ENCODE measurements at regions not wholly inside any gene's neighbourhood (a gene's known extent, or its start where the extent isn't known, plus 50 kb on each side); places are given as distances from the start of the nearest gene placed in this dataset.

DNA sequence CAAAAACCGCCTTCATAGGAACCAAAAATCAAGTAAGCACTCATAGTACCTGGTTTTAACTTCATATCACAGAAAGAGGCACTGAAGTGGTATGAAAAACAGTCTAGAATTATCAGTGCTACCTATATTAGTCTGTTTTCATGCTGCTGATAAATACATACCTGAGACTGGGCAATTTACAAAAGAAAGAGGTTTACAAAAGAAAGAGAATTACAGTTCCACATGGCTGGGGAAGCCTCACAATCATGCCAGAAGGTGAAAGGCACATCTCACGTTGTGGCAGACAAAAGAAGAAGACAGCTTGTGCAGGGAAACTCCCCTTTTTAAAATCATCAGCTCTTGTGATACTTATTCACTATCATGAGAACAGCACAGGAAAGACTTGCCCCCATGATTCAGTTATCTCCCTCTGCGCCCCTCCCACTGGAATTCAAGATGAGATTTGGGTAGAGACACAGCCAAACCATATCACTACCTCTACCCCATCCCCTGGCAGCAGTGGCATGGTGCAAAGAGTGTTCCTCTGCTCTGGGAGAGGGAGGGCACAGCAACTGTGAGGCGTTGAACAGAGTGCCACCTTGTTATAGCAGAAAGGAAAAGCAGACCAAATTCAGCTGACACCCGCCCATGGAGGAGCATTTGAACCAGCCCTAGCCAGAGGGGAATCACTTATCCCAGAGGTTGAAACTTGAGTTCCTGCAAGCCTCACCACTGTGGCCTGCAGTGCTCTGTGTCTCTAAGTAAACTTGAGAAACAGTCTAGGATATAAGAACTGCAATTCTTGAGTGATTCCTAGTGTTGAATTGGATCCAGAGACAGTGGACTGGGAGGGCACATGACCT, 61.9 kb upstream of the PTPRZ1 start:
- Histone ChIP-seq H3K36me3 (ENCODE audit: control insufficient read depth, insufficient read depth, low read length) (no peaks in the 10 kb centered on the region), H3K9ac (ENCODE audit: low read length) (no peak overlapping the region), H3K27me3 (ENCODE audit: control insufficient read depth, insufficient read depth, low read length) (no peaks in the 10 kb centered on the region), H3K9me3 (ENCODE audit: control insufficient read depth, low read length) (no peaks in the 10 kb centered on the region), H3K4me1 (ENCODE audit: control insufficient read depth, insufficient read depth, low read length) (no peaks in the 10 kb centered on the region), H3K4me3 (ENCODE audit: low read length) (no peak overlapping the region)

- Histone ChIP-seq H3K9ac (ENCODE audit: low read length) (no peak overlapping the region), H3K36me3 (ENCODE audit: control insufficient read depth, insufficient read depth, low read length) (no peaks in the 10 kb centered on the region), H3K27me3 (ENCODE audit: control insufficient read depth, insufficient read depth, low read length) (no peaks in the 10 kb centered on the region), H3K4me1 (ENCODE audit: control insufficient read depth, insufficient read depth, low read length) (no peaks in the 10 kb centered on the region), H3K4me3 (ENCODE audit: low read length) (no peak overlapping the region), H3K9me3 (ENCODE audit: control insufficient read depth, low read length) (no peaks in the 10 kb centered on the region)
Measured at GRCh38 chr7:121807078-121807477, 65.9 kb upstream of the PTPRZ1 start.

GRCh38 chr7:121803039-121803438, 69.9 kb upstream of the PTPRZ1 start:
- Histone ChIP-seq H3K27me3 (ENCODE audit: control insufficient read depth, insufficient read depth, low read length) (no peaks in the 10 kb centered on the region), H3K9ac (ENCODE audit: low read length) (no peak overlapping the region), H3K4me1 (ENCODE audit: control insufficient read depth, insufficient read depth, low read length) (no peaks in the 10 kb centered on the region), H3K36me3 (ENCODE audit: control insufficient read depth, insufficient read depth, low read length) (no peaks in the 10 kb centered on the region), H3K4me3 (ENCODE audit: low read length) (no peak overlapping the region), H3K9me3 (ENCODE audit: control insufficient read depth, low read length) (no peaks in the 10 kb centered on the region)

GRCh38 chr7:121800916-121801675, 71.9 kb upstream of the PTPRZ1 start:
- no peaks in the 10 kb centered on the region for H3K27me3 ChIP-seq (ENCODE audit: control insufficient read depth, insufficient read depth, low read length)
- no peaks in the 10 kb centered on the region for H3K9me3 ChIP-seq (ENCODE audit: control insufficient read depth, low read length)
- no peak overlapping the region for H3K4me3 ChIP-seq (ENCODE audit: low read length)
- no peaks in the 10 kb centered on the region for H3K4me1 ChIP-seq (ENCODE audit: control insufficient read depth, insufficient read depth, low read length)
- H3K36me3 ChIP-seq (ENCODE audit: control insufficient read depth, insufficient read depth, low read length), result no peaks in the 10 kb centered on the region
- H3K9ac ChIP-seq (ENCODE audit: low read length), result no peak overlapping the region

- H3K36me3 ChIP-seq (ENCODE audit: control insufficient read depth, insufficient read depth, low read length), result no peaks in the 10 kb centered on the region
- no peaks in the 10 kb centered on the region for H3K4me1 ChIP-seq (ENCODE audit: control insufficient read depth, insufficient read depth, low read length)
- H3K4me3 ChIP-seq (ENCODE audit: low read length), result no peak overlapping the region
- no peaks in the 10 kb centered on the region for H3K27me3 ChIP-seq (ENCODE audit: control insufficient read depth, insufficient read depth, low read length)
- H3K9me3 ChIP-seq (ENCODE audit: control insufficient read depth, low read length), result no peaks in the 10 kb centered on the region
- no peak overlapping the region for H3K9ac ChIP-seq (ENCODE audit: low read length)
Measured at GRCh38 chr7:121798896-121799295, 74.1 kb upstream of the PTPRZ1 start.

- H3K27me3 ChIP-seq (ENCODE audit: control insufficient read depth, insufficient read depth, low read length), result no peaks in the 10 kb centered on the region
- H3K4me1 ChIP-seq (ENCODE audit: control insufficient read depth, insufficient read depth, low read length), result no peaks in the 10 kb centered on the region
- H3K4me3 ChIP-seq (ENCODE audit: low read length), result no peak overlapping the region
- H3K9me3 ChIP-seq (ENCODE audit: control insufficient read depth, low read length), result no peaks in the 10 kb centered on the region
- no peaks in the 10 kb centered on the region for H3K36me3 ChIP-seq (ENCODE audit: control insufficient read depth, insufficient read depth, low read length)
- no peak overlapping the region for H3K9ac ChIP-seq (ENCODE audit: low read length)
Measured at GRCh38 chr7:121798453-121798840, 74.5 kb upstream of the PTPRZ1 start.

DNA sequence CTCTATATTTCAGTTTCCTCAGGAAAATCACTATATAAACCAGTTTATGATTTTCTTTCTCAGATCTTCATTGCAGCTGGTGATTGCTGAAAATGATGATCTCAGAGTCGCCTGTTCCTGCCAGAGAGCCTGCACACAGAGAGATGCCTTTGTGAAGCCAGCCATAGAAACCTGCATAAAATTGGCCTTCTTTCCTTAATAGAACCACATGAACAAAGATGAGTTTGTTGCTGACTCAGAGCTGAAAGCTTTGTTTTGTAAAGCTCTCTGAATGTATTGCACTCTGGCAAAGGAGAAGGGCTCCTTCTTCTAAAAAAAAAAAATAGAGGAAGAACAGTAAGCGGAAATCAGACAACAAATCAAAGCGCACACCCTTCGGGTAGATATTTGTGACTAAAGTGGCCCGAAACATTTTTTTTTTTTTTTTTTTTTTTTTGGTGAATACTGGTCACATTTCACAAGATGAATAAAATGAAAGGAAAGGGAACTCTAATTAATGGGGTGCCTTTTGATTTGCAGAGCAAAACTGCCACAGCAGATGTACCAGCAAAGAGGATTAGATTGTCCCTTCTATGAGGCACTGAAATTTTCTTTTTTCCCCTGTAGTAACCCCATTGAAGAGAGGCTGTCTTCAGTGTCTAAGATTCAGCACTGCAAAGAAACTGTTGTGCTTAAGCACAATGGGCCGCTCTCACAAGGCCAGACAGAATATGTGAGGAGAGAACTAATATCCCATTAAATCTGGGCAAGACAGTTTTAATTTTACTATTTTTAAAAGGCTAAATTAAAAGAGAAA, 75.1 kb upstream of the PTPRZ1 start:
- no peaks in the 10 kb centered on the region for H3K9me3 ChIP-seq (ENCODE audit: control insufficient read depth, low read length)
- no peak overlapping the region for H3K9ac ChIP-seq (ENCODE audit: low read length)
- H3K36me3 ChIP-seq (ENCODE audit: control insufficient read depth, insufficient read depth, low read length), result no peaks in the 10 kb centered on the region
- no peaks in the 10 kb centered on the region for H3K4me1 ChIP-seq (ENCODE audit: control insufficient read depth, insufficient read depth, low read length)
- no peaks in the 10 kb centered on the region for H3K27me3 ChIP-seq (ENCODE audit: control insufficient read depth, insufficient read depth, low read length)
- H3K4me3 ChIP-seq (ENCODE audit: low read length), result no peak overlapping the region

DNA sequence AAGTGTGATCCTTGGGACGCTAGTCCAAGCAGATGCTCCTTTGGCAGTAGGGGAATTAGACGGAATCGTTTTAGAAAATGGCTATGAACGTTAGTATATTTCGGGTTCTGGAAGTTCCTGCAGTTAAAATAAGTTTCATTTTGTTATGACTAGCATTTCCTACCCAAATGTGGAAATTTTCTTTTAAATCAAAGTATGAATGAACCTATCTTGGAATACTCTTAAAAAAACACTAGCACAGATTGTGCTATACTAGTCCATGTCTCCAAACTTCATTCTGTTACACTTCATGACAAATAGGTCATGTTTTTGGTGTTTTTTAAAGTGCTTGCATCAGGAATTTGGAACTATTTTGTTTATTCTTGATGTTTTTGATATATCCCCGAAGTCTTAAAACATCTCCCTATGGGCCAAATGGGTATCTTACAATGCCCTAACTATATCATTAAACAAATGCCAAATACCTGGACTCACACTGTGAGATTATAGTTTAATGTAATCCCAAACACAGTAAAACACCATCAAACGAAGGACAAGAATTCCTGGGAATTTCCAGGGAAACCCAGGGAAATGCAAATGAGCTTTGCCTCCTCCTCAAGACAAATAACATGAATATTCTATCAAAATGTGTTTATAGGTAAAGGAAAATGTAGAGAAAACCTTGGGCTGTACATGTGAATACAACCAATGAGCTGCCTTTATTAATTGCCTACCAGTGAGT, 75.9 kb upstream of the PTPRZ1 start:
- no peaks in the 10 kb centered on the region for H3K4me1 ChIP-seq (ENCODE audit: control insufficient read depth, insufficient read depth, low read length)
- no peaks in the 10 kb centered on the region for H3K36me3 ChIP-seq (ENCODE audit: control insufficient read depth, insufficient read depth, low read length)
- H3K9ac ChIP-seq (ENCODE audit: low read length), result no peak overlapping the region
- H3K4me3 ChIP-seq (ENCODE audit: low read length), result no peak overlapping the region
- no peaks in the 10 kb centered on the region for H3K9me3 ChIP-seq (ENCODE audit: control insufficient read depth, low read length)
- no peaks in the 10 kb centered on the region for H3K27me3 ChIP-seq (ENCODE audit: control insufficient read depth, insufficient read depth, low read length)

- no peaks in the 10 kb centered on the region for H3K36me3 ChIP-seq (ENCODE audit: control insufficient read depth, insufficient read depth, low read length)
- H3K4me3 ChIP-seq (ENCODE audit: low read length), result no peak overlapping the region
- H3K9me3 ChIP-seq (ENCODE audit: control insufficient read depth, low read length), result no peaks in the 10 kb centered on the region
- no peaks in the 10 kb centered on the region for H3K4me1 ChIP-seq (ENCODE audit: control insufficient read depth, insufficient read depth, low read length)
- no peaks in the 10 kb centered on the region for H3K27me3 ChIP-seq (ENCODE audit: control insufficient read depth, insufficient read depth, low read length)
- no peak overlapping the region for H3K9ac ChIP-seq (ENCODE audit: low read length)
Measured at GRCh38 chr7:121796381-121796780, 76.6 kb upstream of the PTPRZ1 start.

GRCh38 chr7:121795736-121796135, 77.2 kb upstream of the PTPRZ1 start:
- Histone ChIP-seq H3K9ac (ENCODE audit: low read length) (no peak overlapping the region), H3K27me3 (ENCODE audit: control insufficient read depth, insufficient read depth, low read length) (no peaks in the 10 kb centered on the region), H3K9me3 (ENCODE audit: control insufficient read depth, low read length) (no peaks in the 10 kb centered on the region), H3K36me3 (ENCODE audit: control insufficient read depth, insufficient read depth, low read length) (no peaks in the 10 kb centered on the region), H3K4me1 (ENCODE audit: control insufficient read depth, insufficient read depth, low read length) (no peaks in the 10 kb centered on the region), H3K4me3 (ENCODE audit: low read length) (no peak overlapping the region)

DNA sequence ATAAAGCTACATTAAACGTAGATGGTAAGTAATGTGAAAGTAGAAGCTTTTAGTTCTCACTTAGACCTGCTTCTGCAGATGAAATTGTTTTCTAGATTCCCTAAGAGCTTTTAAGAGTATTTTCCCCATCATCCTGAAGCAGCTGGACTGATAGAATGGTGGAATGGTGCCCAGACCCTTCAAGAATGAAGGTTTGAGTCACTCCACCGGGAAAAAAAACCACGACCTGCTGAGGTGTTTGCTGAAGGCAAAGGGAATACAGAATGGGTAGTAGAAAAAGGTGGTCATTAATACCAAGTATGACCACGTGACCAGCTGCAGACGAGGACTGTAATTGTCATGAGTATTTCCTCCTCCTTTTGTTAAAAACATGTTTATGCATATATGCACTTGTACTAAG, 79.2 kb upstream of the PTPRZ1 start:
- H3K36me3 ChIP-seq (ENCODE audit: control insufficient read depth, insufficient read depth, low read length), result no peaks in the 10 kb centered on the region
- H3K4me3 ChIP-seq (ENCODE audit: low read length), result no peak overlapping the region
- no peaks in the 10 kb centered on the region for H3K4me1 ChIP-seq (ENCODE audit: control insufficient read depth, insufficient read depth, low read length)
- H3K27me3 ChIP-seq (ENCODE audit: control insufficient read depth, insufficient read depth, low read length), result no peaks in the 10 kb centered on the region
- no peaks in the 10 kb centered on the region for H3K9me3 ChIP-seq (ENCODE audit: control insufficient read depth, low read length)
- no peak overlapping the region for H3K9ac ChIP-seq (ENCODE audit: low read length)
